GM12873 (cell line): ENCODE measurements at regions not wholly inside any gene's neighbourhood (a gene's known extent, or its start where the extent isn't known, plus 50 kb on each side); places are given as distances from the start of the nearest gene placed in this dataset.

Experiments used
- CTCF ChIP-seq: IDR thresholded peaks from 2 replicates; pipeline ENCODE4 v1.5.1; 2012; ENCODE audit warnings: low read depth, mild to moderate bottlenecking, moderate library complexity, low read length, control low read depth; ENCODE audit not compliant: insufficient read depth; ENCODE audit errors: missing control alignments

- TF ChIP-seq CTCF = no peak
These were observed 245.3 kb upstream of the NBEA start for GRCh38 chr13:34696741-34697140.

- no peak for TF ChIP-seq CTCF
These were observed 243.1 kb upstream of the NBEA start for GRCh38 chr13:34698945-34699344.

GRCh38 chr13:34700155-34700554, 241.9 kb upstream of the NBEA start:
- TF ChIP-seq CTCF = no peak

- no peak for TF ChIP-seq CTCF
These were observed 240.2 kb upstream of the NBEA start for GRCh38 chr13:34701919-34702318.

GRCh38 chr13:34708566-34709313, 233.3 kb upstream of the NBEA start:
- no peak for TF ChIP-seq CTCF

- no peak for TF ChIP-seq CTCF
These were observed 222.8 kb upstream of the NBEA start for GRCh38 chr13:34719060-34719875.

- TF ChIP-seq CTCF = no peak
These were observed 221.5 kb upstream of the NBEA start for GRCh38 chr13:34720618-34721017.
